ENCODE measurements at regions not wholly inside any gene's neighbourhood (a gene's known extent, or its start where the extent isn't known, plus 50 kb on each side); places are given as distances from the start of the nearest gene placed in this dataset.

DNA sequence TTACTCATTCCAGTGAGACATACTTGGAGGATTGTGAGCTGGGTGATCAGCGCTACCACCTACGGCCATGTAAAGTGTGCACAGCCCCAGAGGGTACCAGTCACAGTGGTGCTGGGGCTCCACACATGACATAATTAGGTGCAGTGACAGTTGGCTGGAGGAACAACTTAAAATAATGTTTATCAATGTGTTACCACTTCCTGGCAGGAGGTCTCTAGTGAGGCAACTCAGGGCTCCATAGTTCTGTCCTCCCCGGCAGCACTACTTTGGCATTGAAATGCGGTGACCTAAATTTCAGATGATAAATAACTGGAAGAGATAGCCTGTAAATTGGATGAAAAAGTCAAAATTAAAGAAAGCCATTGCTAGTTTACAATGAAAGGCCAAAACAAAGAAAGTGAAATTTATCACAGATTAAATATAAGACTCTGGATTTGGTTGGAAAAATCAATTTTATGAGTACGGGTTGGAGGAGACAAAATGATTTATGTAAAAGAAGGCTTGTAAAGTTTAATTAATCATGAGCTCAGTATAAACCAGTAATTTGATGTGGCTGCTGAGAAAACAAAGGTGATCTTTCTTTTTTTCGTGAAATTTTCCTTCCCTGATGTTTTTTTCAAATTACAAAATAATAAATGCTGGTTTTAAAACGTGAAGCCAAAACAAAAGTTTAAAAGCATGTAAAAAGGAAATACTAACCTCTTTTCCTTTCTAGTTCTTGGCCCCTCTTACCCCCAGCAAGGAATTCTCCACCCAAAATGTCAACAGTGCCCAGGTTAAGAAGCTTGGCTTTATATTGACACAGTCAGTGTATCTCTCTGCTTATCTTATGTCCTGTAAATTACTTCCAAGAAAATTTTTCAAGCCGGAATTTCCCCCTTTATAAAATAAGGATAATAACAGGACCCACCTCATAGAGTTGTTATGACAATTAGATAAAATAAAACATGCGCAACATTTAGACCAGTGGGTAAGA is 126.7 kb upstream of the NOX3 start:
- no peak overlapping the region for H3K4me3 Mint-ChIP-seq (ENCODE audit: unreplicated experiment)
- H3K4me1 Mint-ChIP-seq (ENCODE audit: unreplicated experiment) = no peaks in the 10 kb centered on the region
- no peaks in the 10 kb centered on the region for H3K9me3 Mint-ChIP-seq (ENCODE audit: unreplicated experiment)
- H3K36me3 Mint-ChIP-seq (ENCODE audit: low read depth, unreplicated experiment) = no peaks in the 10 kb centered on the region
- TF ChIP-seq, protein P1, sequence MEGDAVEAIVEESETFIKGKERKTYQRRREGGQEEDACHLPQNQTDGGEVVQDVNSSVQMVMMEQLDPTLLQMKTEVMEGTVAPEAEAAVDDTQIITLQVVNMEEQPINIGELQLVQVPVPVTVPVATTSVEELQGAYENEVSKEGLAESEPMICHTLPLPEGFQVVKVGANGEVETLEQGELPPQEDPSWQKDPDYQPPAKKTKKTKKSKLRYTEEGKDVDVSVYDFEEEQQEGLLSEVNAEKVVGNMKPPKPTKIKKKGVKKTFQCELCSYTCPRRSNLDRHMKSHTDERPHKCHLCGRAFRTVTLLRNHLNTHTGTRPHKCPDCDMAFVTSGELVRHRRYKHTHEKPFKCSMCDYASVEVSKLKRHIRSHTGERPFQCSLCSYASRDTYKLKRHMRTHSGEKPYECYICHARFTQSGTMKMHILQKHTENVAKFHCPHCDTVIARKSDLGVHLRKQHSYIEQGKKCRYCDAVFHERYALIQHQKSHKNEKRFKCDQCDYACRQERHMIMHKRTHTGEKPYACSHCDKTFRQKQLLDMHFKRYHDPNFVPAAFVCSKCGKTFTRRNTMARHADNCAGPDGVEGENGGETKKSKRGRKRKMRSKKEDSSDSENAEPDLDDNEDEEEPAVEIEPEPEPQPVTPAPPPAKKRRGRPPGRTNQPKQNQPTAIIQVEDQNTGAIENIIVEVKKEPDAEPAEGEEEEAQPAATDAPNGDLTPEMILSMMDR (IDR thresholded peaks at IDR 0.05; ENCODE audit: unreplicated experiment) = no peak
- H3K27ac Mint-ChIP-seq (ENCODE audit: unreplicated experiment) = no peak overlapping the region
- DNase-seq (ENCODE audit: low spot score) = no peak
- peaks cover 1% of the 10 kb centered on the region for H3K27me3 Mint-ChIP-seq (ENCODE audit: unreplicated experiment)

DNA sequence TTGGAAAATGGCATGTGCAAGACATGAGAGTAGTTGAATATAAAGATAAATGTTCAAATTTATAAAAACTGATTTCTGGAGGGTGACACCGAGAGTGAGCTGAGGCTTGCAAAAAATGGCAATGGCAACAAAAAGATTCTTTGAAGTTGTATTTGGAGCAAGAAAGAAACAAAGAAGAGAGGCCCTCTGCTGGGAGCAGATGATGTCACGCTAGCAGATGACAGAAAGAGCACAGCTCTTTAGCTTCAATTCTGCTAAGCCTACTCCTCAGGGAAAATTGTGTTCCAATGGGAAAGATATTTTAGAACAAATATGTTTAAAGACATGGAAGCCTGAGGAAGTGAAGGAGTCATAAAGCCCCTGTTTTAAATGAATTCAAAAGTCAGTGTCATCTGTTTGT is 125.3 kb upstream of the NOX3 start:
- TF ChIP-seq, protein P1 (IDR thresholded peaks at IDR 0.05; ENCODE audit: unreplicated experiment) = no peak
- Mint-ChIP-seq H3K27ac (ENCODE audit: unreplicated experiment) (no peak overlapping the region), H3K4me1 (ENCODE audit: unreplicated experiment) (no peaks in the 10 kb centered on the region), H3K36me3 (ENCODE audit: low read depth, unreplicated experiment) (no peaks in the 10 kb centered on the region), H3K27me3 (ENCODE audit: unreplicated experiment) (peaks cover 1% of the 10 kb centered on the region), H3K9me3 (ENCODE audit: unreplicated experiment) (no peaks in the 10 kb centered on the region), H3K4me3 (ENCODE audit: unreplicated experiment) (no peak overlapping the region)
- no peak for DNase-seq (ENCODE audit: low spot score)

DNA sequence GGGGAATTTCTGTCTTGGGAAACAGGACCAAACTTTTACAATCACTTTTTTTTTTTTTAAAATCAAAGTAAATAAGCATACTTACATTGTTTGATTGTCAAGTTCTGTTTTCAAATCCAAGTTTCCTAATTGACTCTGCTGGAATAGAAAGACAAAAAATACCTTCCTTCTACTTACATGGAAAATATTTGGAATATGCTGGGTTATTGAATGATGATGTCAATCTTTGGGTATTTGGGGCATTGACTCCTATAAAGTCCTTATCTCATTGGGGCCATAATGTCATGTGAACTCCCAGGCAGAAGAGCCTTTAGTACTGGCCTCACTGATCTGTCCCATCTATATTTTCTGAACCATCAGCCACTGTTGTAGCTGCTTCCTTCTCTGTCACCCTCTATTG is 122.6 kb upstream of the NOX3 start:
- Mint-ChIP-seq H3K9me3 (ENCODE audit: unreplicated experiment) (no peaks in the 10 kb centered on the region), H3K36me3 (ENCODE audit: low read depth, unreplicated experiment) (no peaks in the 10 kb centered on the region), H3K4me3 (ENCODE audit: unreplicated experiment) (no peak overlapping the region), H3K27ac (ENCODE audit: unreplicated experiment) (no peak overlapping the region), H3K4me1 (ENCODE audit: unreplicated experiment) (no peaks in the 10 kb centered on the region), H3K27me3 (ENCODE audit: unreplicated experiment) (peaks cover 1% of the 10 kb centered on the region)
- DNase-seq (ENCODE audit: low spot score) = no peak
- TF ChIP-seq, protein P1 (IDR thresholded peaks at IDR 0.05; ENCODE audit: unreplicated experiment) = no peak

DNA sequence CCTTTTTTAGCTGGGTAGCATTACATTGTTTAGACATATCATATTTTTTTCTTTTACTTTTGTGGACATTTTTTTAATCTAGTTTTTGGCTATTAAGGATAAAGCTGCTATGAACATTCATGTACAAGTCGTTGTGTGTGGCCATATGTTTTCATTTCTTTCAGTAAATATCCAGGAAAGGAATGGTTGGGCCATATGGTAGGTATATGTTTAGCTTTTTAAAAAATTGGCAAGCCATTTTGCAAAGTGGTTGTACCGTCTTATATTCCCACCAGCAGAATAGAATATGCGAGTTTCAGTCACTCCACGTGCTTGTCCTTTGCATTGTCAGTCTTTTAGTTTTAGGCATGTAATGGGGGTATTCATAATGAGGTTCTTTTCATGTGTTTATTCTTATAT is 106.3 kb upstream of the NOX3 start:
- H3K27ac Mint-ChIP-seq (ENCODE audit: unreplicated experiment) = no peak overlapping the region
- TF ChIP-seq, protein P1 (IDR thresholded peaks at IDR 0.05; ENCODE audit: unreplicated experiment) = no peak
- no peaks in the 10 kb centered on the region for H3K27me3 Mint-ChIP-seq (ENCODE audit: unreplicated experiment)
- H3K9me3 Mint-ChIP-seq (ENCODE audit: unreplicated experiment) = no peaks in the 10 kb centered on the region
- H3K4me3 Mint-ChIP-seq (ENCODE audit: unreplicated experiment) = no peak overlapping the region
- H3K36me3 Mint-ChIP-seq (ENCODE audit: low read depth, unreplicated experiment) = no peaks in the 10 kb centered on the region
- no peaks in the 10 kb centered on the region for H3K4me1 Mint-ChIP-seq (ENCODE audit: unreplicated experiment)
- DNase-seq (ENCODE audit: low spot score) = no peak

DNA sequence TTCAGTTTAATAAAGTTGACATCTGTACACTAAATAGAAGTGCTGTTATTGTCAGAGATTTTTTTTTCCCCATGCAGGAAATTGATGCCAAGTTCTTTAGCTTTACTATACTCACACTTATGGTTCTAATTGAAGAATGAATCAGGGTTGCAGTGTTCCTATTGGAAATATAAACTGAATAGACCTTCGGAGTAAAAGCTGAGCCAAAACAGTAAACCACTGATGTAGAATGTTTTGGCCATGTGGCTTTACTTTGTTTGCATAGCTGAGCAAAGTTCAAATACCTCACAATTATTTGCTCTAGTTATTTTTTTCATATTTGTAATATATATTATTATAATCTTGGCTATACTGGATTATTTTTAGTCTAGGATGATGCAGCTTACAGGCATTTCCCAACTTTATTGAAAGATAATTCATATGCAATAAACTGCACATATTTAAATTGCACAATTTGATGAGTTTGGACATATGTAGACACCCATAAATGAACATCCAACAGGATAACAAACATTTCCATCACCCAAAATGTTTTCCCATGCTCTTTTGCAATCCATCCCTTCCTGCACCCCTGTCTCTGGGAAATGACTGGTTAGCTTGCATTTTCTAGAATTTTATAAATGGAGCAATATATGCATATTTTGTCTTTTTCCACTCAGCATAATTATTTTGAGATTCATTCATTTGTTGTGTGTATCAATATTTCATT is 105.8 kb upstream of the NOX3 start:
- H3K9me3 Mint-ChIP-seq (ENCODE audit: unreplicated experiment) = no peaks in the 10 kb centered on the region
- no peak overlapping the region for H3K27ac Mint-ChIP-seq (ENCODE audit: unreplicated experiment)
- H3K4me1 Mint-ChIP-seq (ENCODE audit: unreplicated experiment) = no peaks in the 10 kb centered on the region
- no peaks in the 10 kb centered on the region for H3K36me3 Mint-ChIP-seq (ENCODE audit: low read depth, unreplicated experiment)
- H3K27me3 Mint-ChIP-seq (ENCODE audit: unreplicated experiment) = no peaks in the 10 kb centered on the region
- TF ChIP-seq, protein P1 (IDR thresholded peaks at IDR 0.05; ENCODE audit: unreplicated experiment) = no peak
- H3K4me3 Mint-ChIP-seq (ENCODE audit: unreplicated experiment) = no peak overlapping the region
- DNase-seq (ENCODE audit: low spot score) = no peak

Measured in endothelial cell (in vitro differentiated cells).